ENCODE measurements at regions not wholly inside any gene's neighbourhood (a gene's known extent, or its start where the extent isn't known, plus 50 kb on each side); places are given as distances from the start of the nearest gene placed in this dataset.
A peak's percentile ranks its signal among the peaks of the same experiment; 100 is the strongest.
"Not testable (repeated sequence)": the region's sequence is repeated elsewhere in the genome, so short reads cannot be mapped to it uniquely, and the experiment has no call there.

GRCh38 chr6:159522877-159523547 is 170.0 kb downstream of the SOD2 start:
- DNase-seq: no peak

DNA sequence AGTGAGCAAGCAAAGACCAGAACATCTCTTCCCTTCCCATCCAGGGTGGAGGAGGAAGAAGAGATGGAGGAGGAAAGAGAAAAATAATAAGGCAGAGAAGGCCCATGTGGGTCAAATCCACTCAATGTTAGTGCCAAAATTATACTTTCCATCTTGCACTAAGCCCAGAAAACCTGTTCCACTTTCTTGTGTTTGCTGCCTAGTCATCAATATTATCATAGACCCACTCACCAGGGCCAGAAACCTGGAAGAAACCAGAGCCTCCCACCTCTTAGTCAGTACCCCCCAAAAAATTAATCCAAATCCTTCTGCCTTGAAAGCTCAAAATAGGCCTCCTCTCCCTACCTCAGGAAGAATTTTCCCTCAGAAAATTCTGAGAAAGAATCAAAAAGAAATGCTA is 171.1 kb downstream of the SOD2 start:
- no peak for DNase-seq

DNA sequence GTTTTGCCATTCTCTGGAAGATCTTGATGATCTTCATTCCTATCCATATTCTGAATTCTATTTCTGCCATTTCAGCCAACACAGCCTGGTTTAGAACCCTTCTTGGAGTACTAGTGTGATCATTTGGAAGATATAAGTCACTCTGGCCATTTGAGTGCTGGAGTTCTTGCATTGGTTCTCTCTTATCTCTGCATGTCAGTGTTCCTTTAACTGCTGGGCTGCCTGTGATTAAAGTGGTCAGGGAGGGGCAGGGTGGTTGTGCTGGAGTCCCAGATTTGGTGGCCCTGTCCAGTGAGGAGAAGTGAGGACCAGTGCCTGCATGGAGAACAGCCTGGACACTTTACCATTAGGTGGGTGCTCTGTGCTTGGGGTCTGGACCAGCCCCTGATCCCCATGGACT is 173.0 kb downstream of the SOD2 start:
- peak; percentile 7 for DNase-seq

GRCh38 chr6:159515811-159516210 is 177.2 kb downstream of the SOD2 start:
- DNase-seq: not testable (repeated sequence)

DNA sequence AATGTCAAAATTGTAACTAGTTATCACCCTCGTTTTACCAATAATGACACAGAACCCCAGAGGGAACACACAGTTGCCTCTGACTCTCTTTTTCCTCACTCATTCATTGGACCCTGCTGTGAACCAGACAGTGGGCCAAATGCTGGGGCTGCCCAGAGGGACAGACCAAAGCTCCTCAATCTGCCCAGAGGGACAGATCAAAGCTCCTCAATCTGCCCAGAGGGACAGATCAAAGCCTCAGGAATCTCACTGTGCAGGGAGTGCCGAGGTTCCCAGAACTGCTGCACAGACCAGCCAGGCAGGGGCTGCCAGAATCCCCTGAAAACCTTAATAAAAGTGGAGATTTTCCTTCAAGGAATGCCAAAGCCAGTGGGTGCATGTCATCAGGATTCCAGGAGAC is 179.1 kb downstream of the SOD2 start:
- no peak for DNase-seq

DNA sequence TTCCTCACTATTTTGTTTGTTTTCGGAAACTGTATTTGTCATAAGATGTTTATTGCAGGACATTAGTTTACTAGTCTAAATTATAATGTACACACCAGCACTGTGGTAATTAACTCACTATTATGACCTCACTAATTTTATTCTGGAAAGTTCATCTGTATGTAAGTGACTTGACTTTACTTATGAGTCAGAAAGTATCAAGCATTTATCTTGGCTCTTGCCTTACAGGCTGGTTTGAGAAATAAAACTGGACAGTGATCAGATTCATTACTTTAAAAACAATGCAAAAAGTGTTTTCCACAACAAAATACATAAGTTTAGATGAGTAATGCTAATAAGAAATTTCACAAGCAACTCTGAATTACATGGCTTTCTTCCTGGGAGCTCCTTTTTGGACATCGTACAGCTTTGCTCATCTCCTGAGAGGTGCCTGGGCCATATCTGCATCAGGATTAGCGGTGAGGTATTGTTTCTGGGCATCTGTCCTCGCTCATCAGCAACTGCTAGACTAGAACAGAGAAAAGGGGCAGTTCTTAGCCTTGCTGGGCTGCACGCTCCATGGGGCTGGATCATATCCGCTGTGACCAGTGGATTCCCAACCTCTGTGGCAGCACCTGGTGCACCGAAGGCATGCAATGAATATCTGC is 179.8 kb downstream of the SOD2 start:
- DNase-seq: no peak

DNA sequence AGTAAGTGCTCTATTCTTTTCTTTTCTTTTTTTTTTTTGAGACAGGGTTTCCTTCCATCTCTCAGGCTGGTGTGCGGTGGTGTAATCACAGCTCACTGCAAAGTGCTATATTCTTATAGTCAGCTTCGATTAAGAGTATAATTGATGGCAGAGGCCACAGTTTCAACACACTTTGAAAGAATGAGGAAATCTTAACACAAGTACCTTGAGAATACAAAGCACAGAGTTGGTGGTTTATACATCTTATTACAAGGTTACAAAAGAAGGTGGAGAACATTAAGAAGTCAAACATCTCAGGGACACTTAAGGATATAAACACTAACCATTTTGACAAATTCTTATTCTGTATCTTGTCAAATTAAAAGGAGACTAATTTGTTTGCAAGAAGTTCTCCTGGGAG is 180.5 kb downstream of the SOD2 start:
- no peak for DNase-seq

DNA sequence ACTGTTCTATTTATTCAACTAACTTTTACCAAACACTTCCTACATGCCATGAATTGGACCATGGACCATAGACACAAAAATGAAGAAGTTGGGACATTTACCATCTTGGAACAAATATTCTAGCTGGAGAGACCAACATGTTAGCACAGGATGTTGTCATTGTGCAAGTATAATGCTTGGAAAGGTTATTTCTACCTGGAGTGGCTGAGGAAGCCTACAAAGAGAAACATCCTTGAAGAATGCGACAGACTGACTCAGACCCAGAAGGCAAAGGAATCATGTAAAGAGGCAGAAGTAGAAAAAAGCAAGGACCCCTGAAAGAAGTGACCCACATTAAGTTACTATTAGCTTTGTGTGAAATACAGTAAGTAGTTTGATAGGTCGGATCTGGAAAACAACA is 180.9 kb downstream of the SOD2 start:
- DNase-seq: no peak

DNA sequence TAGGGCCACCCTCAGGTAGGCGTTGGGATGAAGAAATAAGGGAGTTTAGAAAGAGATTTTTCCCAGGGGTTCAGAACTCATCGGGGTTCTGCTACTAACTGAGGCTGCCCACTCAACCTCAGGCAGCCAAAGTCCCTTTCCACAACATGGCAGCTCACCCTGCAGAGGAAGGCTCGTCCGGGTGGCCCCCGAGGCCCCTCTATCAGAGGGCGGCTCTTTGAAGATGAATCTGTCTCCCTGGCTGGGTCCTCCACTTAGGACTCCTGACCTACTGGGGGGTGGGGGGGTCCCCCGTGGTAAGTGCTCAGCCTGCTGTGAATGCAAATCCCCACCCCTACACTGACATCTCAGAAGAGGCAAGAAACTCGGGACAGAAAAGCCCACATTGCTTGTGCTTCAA is 182.9 kb downstream of the SOD2 start:
- DNase-seq: no peak

DNA sequence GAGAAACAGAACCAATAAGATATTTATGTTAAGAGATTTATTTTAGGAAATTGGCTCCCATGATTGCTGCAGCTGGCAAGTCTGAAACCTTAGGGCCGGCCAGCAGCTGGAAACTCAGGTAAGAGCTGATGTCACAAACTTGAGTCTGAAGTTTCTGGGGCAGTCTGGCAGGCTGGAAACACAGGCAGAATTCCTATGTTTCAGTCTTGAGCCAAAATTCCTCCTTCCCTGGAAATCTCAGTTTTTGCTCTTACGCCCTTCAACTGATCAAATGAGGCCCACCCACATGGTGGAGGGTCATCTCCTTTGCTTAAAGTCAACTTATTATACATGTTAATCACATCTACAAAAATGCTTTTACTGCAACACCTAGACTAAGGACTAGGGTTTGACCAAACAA is 184.1 kb downstream of the SOD2 start:
- no peak for DNase-seq

- no peak for DNase-seq
Observed at GRCh38 chr6:159506048-159506447, 187.0 kb downstream of the SOD2 start.

DNA sequence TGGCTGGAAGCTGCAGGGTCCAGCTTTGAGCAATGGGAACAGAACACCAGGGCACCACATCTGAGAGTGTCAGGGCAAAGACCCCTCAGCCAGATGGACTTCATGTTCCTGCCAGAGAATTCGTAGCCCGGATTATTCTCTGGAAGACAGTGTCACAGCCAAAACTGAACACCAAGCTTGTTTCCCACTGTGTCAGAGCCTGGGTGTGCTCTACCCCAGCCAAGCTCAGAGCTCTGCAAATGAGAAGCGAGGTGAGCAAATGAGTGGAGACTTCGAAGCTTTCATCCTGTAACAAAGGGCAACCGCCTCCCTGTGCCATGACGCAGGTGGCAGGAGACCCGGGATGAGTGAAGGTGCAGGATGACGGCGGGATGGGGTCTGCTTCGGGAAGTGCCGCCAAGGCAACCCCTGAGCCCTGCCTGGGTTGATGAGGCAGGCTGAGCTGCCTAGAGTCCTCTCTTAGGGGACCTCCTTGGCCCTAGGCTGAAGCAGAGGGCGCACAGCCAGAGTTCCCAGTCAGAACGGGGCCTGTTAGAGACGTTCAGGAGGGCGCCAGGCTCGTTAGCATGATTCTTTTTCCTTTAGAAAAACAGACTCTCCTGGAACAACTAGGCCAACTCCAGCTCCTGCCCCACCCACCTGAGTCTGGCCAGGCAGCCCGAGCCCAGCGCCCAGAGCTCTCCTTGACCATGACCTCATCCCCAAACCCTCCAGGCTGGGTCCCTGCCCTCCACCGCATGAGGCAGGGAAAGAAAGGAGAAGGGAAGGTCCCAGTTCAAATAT is 187.7 kb downstream of the SOD2 start:
- no peak for DNase-seq

DNA sequence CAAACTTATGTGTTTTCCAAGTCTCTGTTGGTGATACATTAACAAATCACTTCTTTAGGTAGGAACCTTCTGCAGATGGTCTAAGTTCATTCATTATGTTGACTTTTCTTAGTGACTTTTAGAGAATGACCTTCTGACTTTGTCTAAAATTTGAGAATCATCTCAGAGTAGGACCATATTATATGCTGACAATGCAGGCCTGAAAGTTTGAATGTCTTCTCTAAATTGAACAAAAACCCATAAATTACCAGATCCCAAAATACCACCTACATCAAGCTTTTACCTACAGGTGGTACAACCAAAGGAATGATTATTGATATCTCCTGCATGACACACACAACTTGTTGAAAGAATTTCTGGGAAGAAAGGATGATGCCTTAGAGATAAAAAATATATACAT is 191.5 kb downstream of the SOD2 start:
- no peak for DNase-seq

DNA sequence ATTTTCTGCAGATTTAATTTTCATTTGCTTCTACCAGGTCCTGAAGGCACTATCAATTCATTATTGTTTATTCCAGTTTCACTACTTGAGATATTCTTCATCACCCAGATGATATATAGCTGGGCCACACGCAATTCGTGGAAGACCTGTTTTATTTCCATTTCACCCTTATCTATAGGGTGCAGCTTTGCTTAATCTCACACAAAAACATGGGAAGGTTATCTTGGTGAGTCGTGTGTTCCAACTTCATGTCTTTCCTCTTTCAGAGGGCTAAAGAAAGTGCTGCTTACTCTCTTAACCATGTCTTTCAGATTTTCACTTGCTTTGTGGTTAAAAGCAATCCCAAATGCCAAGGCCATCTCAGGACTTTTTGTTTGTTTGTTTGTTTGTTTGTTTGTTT is 194.0 kb downstream of the SOD2 start:
- DNase-seq: peak; percentile 75

DNA sequence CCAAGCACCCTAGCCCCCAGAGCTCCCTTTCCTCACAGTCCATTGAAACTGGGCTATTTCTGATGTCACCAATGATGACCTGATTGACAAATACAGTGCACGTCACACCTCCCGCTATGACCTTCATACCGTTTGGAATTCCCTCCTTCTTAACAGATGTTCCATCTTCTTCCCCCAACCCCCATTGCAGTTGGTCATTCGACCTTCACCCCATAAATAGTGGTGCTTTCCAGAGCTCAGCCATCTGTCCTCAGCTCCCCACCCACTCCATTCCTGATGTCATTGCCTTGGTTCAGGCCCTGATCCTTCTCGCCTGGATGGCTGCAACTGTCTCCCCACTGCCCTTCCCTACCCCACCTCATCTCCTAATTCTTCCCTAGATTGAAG is 198.5 kb downstream of the SOD2 start:
- no peak for DNase-seq

DNA sequence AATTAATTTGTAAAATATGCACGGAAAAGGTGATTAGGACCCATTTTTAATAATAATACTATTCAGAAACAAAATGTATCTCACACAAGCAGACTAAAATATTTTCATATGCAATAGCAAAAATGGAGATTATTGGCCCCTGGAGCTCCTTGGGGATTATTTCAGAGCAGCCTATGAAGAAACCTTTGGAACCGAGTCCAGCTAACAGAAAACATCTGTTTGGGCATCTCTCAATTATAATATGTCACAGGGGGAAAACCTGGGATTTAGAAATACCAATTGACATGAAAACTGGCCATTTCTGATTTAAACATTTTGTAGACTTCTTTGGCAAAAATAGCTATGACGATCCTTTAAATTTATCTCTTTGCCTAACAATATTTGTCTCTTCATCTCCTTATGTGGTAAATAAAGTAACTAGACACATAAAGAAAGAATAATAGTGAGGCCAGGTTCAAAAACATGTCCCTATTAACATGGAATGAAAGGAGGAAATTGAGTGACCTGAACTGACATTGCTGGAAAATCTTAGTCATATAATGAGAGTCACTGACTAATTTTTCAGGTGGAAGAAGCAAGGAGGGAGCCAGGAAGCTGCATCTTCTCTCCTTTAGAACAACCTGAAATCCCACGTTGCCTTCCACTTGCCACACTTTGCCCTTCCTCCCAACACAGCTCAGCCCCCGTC is 199.0 kb downstream of the SOD2 start:
- no peak for DNase-seq

DNA sequence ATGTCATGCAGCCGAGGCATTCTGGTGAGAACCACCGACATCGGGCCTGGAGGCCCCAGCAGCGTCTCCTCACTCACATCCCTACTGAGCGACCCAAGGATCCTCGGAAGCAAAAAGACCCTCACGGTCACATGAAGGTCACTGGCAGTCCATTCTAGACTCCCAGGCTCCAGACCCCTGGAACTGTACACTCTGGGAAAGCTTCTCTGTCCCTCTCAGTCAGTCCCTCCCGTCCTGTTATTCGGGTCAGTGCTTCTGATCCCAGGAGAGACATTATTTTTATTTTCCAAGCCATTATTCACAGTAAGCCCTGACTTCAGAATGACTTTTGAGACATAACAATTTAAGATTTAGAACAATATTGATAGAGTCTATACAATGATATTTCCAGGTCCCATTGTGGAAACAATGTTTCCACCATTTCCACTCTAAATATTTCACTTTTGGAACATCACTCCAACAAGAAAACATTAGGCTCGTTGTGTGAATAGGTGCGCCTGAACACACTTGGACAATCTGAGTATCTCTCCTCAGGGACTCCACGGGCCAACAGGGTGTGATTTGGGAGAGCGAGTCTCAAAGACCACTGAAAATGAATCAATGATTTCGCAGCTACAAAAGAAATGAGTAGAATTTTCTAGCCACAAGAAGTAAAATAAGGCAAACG is 199.7 kb downstream of the SOD2 start:
- no peak for DNase-seq

DNA sequence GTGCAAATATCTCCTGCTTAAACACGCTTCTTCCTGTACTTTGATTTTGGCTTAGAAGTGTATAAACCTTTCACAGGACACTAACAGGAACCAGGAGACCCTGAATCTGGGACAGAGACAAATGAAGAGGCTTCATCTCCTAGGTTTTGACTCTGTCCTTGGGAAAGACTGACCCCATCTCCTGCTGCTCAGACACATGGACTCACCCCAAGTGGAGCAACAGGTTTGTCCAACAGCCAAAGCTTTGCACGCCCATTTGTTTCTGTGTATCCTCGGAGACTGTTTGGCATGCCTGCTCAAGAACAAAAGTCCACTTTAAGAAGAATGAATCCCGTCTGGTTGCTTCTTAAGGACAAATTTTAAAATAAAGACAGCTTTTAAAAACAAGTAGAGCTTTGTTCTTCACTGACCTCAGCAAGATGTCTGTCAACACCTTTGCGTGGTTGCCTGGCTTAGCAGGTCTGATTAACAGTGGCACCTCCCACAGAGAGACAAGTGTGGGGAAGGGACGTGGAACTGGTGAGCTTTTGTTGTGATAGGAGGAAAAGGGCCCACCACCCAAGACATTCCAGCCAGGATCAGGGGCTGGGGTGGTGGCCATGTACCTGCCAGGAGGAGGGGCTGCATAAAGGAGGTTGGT is 202.6 kb downstream of the SOD2 start:
- no peak for DNase-seq

GRCh38 chr6:159487636-159488035 is 205.4 kb downstream of the SOD2 start:
- no peak for DNase-seq

GRCh38 chr6:159483259-159483658 is 209.8 kb downstream of the SOD2 start:
- no peak for DNase-seq

DNA sequence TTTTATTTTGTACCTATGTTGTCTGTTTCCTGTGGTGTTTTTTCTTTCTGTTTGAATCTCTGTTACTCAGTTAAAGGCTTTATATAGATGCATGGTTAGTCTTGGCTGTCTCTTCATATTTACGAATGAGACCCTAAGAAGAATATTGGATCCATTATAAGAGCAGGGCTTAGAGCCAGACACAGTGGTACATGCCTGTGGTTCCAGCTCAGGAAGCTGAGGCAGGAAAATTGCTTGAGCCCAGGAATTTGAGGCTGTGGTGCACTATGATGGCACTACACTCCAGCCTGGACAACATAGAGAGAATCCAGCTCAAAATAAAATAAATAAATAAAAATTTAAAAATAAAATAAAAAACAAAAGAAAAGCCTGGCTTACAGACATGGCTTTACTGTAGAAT is 211.1 kb downstream of the SOD2 start:
- DNase-seq: no peak

DNA sequence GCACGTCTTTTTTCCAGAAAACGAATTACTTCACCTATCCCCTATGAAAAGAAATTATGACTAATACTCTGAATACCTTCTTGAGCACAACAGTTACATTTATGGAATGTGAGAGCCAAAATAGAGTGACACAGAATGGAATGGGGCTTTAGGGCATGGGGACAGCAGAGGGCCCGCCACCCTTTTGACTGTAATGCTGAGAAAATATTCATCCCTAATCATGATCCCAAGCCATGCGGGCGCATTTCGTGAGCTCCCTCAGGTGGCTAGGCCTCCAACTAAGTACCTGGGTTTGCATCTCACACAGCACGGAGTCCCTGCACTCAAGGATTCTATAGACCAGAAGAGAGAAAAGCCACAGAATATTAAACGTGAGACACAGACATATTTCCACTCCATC is 212.6 kb downstream of the SOD2 start:
- DNase-seq: no peak

DNA sequence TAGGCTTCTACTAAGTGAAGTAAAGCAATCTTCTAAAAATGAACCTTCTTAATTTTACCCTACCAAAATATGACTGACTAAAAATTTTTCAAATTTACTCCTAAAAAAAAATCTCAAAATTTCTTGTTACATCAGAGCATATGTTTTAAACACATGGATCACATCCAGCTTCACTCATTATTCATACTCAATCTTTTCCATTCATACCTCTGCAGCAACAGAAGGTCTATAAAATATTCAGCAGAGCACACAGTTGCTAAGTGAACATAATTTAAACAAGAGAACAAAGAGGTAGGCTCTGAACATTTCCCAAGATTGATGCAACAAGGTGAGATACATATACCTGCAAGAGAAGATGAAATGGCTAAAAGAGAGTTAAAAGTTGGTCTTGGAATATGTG is 213.9 kb downstream of the SOD2 start:
- DNase-seq: no peak
